ENCODE measurements at regions not wholly inside any gene's neighbourhood (a gene's known extent, or its start where the extent isn't known, plus 50 kb on each side); places are given as distances from the start of the nearest gene placed in this dataset.

DNA sequence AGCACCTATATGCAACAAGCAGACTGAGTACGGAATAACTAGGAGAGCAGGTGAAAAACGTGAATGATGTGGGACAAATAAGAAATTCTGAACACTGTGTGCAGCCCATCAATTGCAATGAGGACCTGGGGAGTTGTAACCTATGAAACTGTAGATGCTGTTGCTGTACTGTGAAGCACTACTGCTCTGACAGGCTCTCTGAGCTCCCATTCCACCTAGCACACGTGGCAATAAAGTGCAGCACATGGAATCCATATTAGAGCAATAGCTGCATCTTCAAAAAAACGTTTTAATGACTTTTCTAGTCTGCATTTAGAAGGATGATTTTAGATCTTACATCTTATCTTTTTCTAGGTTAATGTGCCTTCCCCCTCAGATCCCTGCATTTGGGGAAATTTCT, 748.7 kb upstream of the GOLIM4 start:
- no peaks in the 10 kb centered on the region for H3K4me1 ChIP-seq (ENCODE audit: control insufficient read depth, insufficient read depth, low read length)

GRCh38 chr3:168843481-168843880, 747.8 kb upstream of the GOLIM4 start:
- no peaks in the 10 kb centered on the region for H3K36me3 ChIP-seq (ENCODE audit: insufficient read depth, low read length)
- no peak overlapping the region for H3K4me2 ChIP-seq (ENCODE audit: low read length)
- no peaks in the 10 kb centered on the region for H3K27me3 ChIP-seq (ENCODE audit: control insufficient read depth, insufficient read depth, low read length)
- no peaks in the 10 kb centered on the region for H3K4me1 ChIP-seq (ENCODE audit: control insufficient read depth, insufficient read depth, low read length)
- no peak overlapping the region for H3K4me3 ChIP-seq (ENCODE audit: low read length)
- no peaks in the 10 kb centered on the region for H3K9me3 ChIP-seq (replicated peaks; ENCODE audit: low read length)
- no peak overlapping the region for H3K9ac ChIP-seq (ENCODE audit: low read depth, low read length)

More for the DNA sequence above, 748.7 kb upstream of the GOLIM4 start:
- H3K4me3 ChIP-seq (ENCODE audit: low read length): no peak overlapping the region
- H3K4me2 ChIP-seq (ENCODE audit: low read length): no peak overlapping the region
- H3K36me3 ChIP-seq (ENCODE audit: insufficient read depth, low read length): no peaks in the 10 kb centered on the region
- no peak overlapping the region for H3K9ac ChIP-seq (ENCODE audit: low read depth, low read length)
- H3K9me3 ChIP-seq (replicated peaks; ENCODE audit: low read length): no peaks in the 10 kb centered on the region
- no peaks in the 10 kb centered on the region for H3K27me3 ChIP-seq (ENCODE audit: control insufficient read depth, insufficient read depth, low read length)

GRCh38 chr3:168839653-168840052, 743.9 kb upstream of the GOLIM4 start:
- H3K9me3 ChIP-seq (replicated peaks; ENCODE audit: low read length): no peaks in the 10 kb centered on the region
- no peaks in the 10 kb centered on the region for H3K27me3 ChIP-seq (ENCODE audit: control insufficient read depth, insufficient read depth, low read length)
- H3K4me2 ChIP-seq (ENCODE audit: low read length): no peak overlapping the region
- H3K4me1 ChIP-seq (ENCODE audit: control insufficient read depth, insufficient read depth, low read length): no peaks in the 10 kb centered on the region
- H3K4me3 ChIP-seq (ENCODE audit: low read length): no peak overlapping the region
- H3K9ac ChIP-seq (ENCODE audit: low read depth, low read length): no peak overlapping the region
- no peaks in the 10 kb centered on the region for H3K36me3 ChIP-seq (ENCODE audit: insufficient read depth, low read length)

GRCh38 chr3:168834558-168834957, 738.8 kb upstream of the GOLIM4 start:
- Histone ChIP-seq H3K36me3 (ENCODE audit: insufficient read depth, low read length) (no peaks in the 10 kb centered on the region), H3K4me3 (ENCODE audit: low read length) (no peak overlapping the region), H3K4me1 (ENCODE audit: control insufficient read depth, insufficient read depth, low read length) (no peaks in the 10 kb centered on the region), H3K9ac (ENCODE audit: low read depth, low read length) (no peak overlapping the region), H3K27me3 (ENCODE audit: control insufficient read depth, insufficient read depth, low read length) (no peaks in the 10 kb centered on the region), H3K4me2 (ENCODE audit: low read length) (no peak overlapping the region), H3K9me3 (replicated peaks; ENCODE audit: low read length) (no peaks in the 10 kb centered on the region)

DNA sequence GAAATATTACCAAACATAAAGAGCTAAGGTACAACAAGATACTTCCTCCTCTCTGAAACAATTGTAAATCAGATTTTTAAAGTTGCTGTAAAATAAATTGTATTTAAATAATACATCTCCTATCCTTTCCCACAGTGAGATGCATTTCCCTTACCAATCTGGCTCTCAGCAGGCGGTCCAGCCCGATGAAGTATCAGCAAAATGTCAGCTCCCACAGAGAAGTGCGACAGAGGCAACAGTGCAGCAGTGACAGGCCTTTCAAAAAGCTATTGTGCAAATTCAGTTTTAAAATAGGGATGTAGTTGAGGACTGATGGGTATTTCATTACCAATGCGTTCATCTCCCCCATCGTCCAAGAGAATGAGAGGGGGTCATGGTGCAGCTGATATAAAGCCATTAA, 733.2 kb upstream of the GOLIM4 start:
- Histone ChIP-seq H3K27me3 (ENCODE audit: control insufficient read depth, insufficient read depth, low read length) (no peaks in the 10 kb centered on the region), H3K9ac (ENCODE audit: low read depth, low read length) (no peak overlapping the region), H3K4me1 (ENCODE audit: control insufficient read depth, insufficient read depth, low read length) (no peaks in the 10 kb centered on the region), H3K36me3 (ENCODE audit: insufficient read depth, low read length) (no peaks in the 10 kb centered on the region), H3K9me3 (replicated peaks; ENCODE audit: low read length) (no peaks in the 10 kb centered on the region), H3K4me2 (ENCODE audit: low read length) (no peak overlapping the region), H3K4me3 (ENCODE audit: low read length) (no peak overlapping the region)

- Histone ChIP-seq H3K4me2 (ENCODE audit: low read length) (no peak overlapping the region), H3K4me3 (ENCODE audit: low read length) (no peak overlapping the region), H3K9ac (ENCODE audit: low read depth, low read length) (no peak overlapping the region), H3K36me3 (ENCODE audit: insufficient read depth, low read length) (no peaks in the 10 kb centered on the region), H3K4me1 (ENCODE audit: control insufficient read depth, insufficient read depth, low read length) (no peaks in the 10 kb centered on the region), H3K9me3 (replicated peaks; ENCODE audit: low read length) (no peaks in the 10 kb centered on the region), H3K27me3 (ENCODE audit: control insufficient read depth, insufficient read depth, low read length) (no peaks in the 10 kb centered on the region)
Measured at GRCh38 chr3:168828536-168828935, 732.8 kb upstream of the GOLIM4 start.

GRCh38 chr3:168828014-168828413, 732.3 kb upstream of the GOLIM4 start:
- Histone ChIP-seq H3K9me3 (replicated peaks; ENCODE audit: low read length) (no peaks in the 10 kb centered on the region), H3K27me3 (ENCODE audit: control insufficient read depth, insufficient read depth, low read length) (no peaks in the 10 kb centered on the region), H3K4me1 (ENCODE audit: control insufficient read depth, insufficient read depth, low read length) (no peaks in the 10 kb centered on the region), H3K4me3 (ENCODE audit: low read length) (no peak overlapping the region), H3K4me2 (ENCODE audit: low read length) (no peak overlapping the region), H3K36me3 (ENCODE audit: insufficient read depth, low read length) (no peaks in the 10 kb centered on the region), H3K9ac (ENCODE audit: low read depth, low read length) (no peak overlapping the region)

DNA sequence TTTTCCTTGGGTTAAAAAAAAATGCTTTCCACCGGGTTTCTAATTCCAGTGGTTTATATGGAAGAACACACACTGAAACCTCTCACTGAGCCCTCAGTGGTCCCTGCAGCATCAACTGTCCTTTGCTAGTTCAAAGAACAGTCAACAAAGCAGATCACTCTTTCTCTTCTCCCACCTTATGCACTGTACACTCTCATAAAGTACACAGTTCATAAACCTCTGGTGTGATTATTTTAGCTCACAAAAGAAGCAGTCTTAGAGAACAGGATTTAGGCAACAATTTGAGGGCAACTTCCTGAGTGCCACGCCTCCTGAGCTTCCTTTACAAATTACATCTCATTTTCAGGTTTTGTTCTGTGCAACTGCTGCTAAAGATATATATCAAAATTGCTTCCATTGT, 728.4 kb upstream of the GOLIM4 start:
- no peak overlapping the region for H3K4me3 ChIP-seq (ENCODE audit: low read length)
- H3K27me3 ChIP-seq (ENCODE audit: control insufficient read depth, insufficient read depth, low read length): no peaks in the 10 kb centered on the region
- H3K36me3 ChIP-seq (ENCODE audit: insufficient read depth, low read length): no peaks in the 10 kb centered on the region
- H3K4me1 ChIP-seq (ENCODE audit: control insufficient read depth, insufficient read depth, low read length): no peaks in the 10 kb centered on the region
- H3K4me2 ChIP-seq (ENCODE audit: low read length): no peak overlapping the region
- H3K9me3 ChIP-seq (replicated peaks; ENCODE audit: low read length): no peaks in the 10 kb centered on the region
- no peak overlapping the region for H3K9ac ChIP-seq (ENCODE audit: low read depth, low read length)

- Histone ChIP-seq H3K36me3 (ENCODE audit: insufficient read depth, low read length) (no peaks in the 10 kb centered on the region), H3K4me3 (ENCODE audit: low read length) (no peak overlapping the region), H3K27me3 (ENCODE audit: control insufficient read depth, insufficient read depth, low read length) (no peaks in the 10 kb centered on the region), H3K4me2 (ENCODE audit: low read length) (no peak overlapping the region), H3K9ac (ENCODE audit: low read depth, low read length) (no peak overlapping the region), H3K4me1 (ENCODE audit: control insufficient read depth, insufficient read depth, low read length) (no peaks in the 10 kb centered on the region), H3K9me3 (replicated peaks; ENCODE audit: low read length) (no peaks in the 10 kb centered on the region)
Measured at GRCh38 chr3:168823466-168823865, 727.7 kb upstream of the GOLIM4 start.

GRCh38 chr3:168820810-168821415, 725.2 kb upstream of the GOLIM4 start:
- Histone ChIP-seq H3K9me3 (replicated peaks; ENCODE audit: low read length) (no peaks in the 10 kb centered on the region), H3K4me3 (ENCODE audit: low read length) (no peak overlapping the region), H3K4me2 (ENCODE audit: low read length) (no peak overlapping the region), H3K27me3 (ENCODE audit: control insufficient read depth, insufficient read depth, low read length) (no peaks in the 10 kb centered on the region), H3K9ac (ENCODE audit: low read depth, low read length) (no peak overlapping the region), H3K36me3 (ENCODE audit: insufficient read depth, low read length) (no peaks in the 10 kb centered on the region), H3K4me1 (ENCODE audit: control insufficient read depth, insufficient read depth, low read length) (no peaks in the 10 kb centered on the region)

DNA sequence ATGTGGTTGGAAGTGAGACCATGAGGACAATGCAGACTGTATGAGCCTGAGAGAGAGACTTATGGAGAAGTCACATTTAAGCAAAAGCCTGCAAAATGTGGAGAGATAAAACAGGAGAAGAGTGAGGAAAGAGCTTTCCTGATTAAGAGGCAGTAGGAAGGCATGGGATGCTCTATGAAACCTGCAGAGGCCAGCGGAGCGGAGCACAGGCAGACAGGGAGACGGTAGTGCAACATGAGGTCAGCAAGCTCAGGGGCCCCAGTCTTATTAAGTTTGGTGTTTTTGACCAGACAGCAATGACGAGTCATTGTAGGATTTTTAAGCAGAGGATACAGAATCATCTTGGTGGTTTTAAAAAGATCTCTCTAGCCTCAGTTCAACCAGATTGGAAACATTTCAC, 721.5 kb upstream of the GOLIM4 start:
- Histone ChIP-seq H3K4me3 (ENCODE audit: low read length) (no peak overlapping the region), H3K4me2 (ENCODE audit: low read length) (no peak overlapping the region), H3K9ac (ENCODE audit: low read depth, low read length) (no peak overlapping the region), H3K27me3 (ENCODE audit: control insufficient read depth, insufficient read depth, low read length) (no peaks in the 10 kb centered on the region), H3K36me3 (ENCODE audit: insufficient read depth, low read length) (no peaks in the 10 kb centered on the region), H3K9me3 (replicated peaks; ENCODE audit: low read length) (no peaks in the 10 kb centered on the region), H3K4me1 (ENCODE audit: control insufficient read depth, insufficient read depth, low read length) (no peaks in the 10 kb centered on the region)

- Histone ChIP-seq H3K9me3 (replicated peaks; ENCODE audit: low read length) (no peaks in the 10 kb centered on the region), H3K4me1 (ENCODE audit: control insufficient read depth, insufficient read depth, low read length) (no peaks in the 10 kb centered on the region)
Measured at GRCh38 chr3:168815946-168816345, 720.2 kb upstream of the GOLIM4 start.

More at GRCh38 chr3:168815946-168816345, 720.2 kb upstream of the GOLIM4 start:
- no peak overlapping the region for H3K4me2 ChIP-seq (ENCODE audit: low read length)
- H3K9ac ChIP-seq (ENCODE audit: low read depth, low read length): no peak overlapping the region
- H3K36me3 ChIP-seq (ENCODE audit: insufficient read depth, low read length): no peaks in the 10 kb centered on the region
- H3K4me3 ChIP-seq (ENCODE audit: low read length): no peak overlapping the region
- H3K27me3 ChIP-seq (ENCODE audit: control insufficient read depth, insufficient read depth, low read length): no peaks in the 10 kb centered on the region

Data from skeletal muscle satellite cell (primary cell).